Activated T-cell treated with anti-CD3 and anti-CD28 coated beads, Interleukin-2, amount 50 U/mL, for 24 hours (primary cell): ENCODE measurements at regions not wholly inside any gene's neighbourhood (a gene's known extent, or its start where the extent isn't known, plus 50 kb on each side); places are given as distances from the start of the nearest gene placed in this dataset.

Experiments used
- DNase-seq: peaks from one replicate; pipeline ENCODE4 v3.0.0-alpha.2; 2020
- H3K27ac Mint-ChIP-seq: 2 replicates; pipeline ENCODE4 v1.8.0; 2020; ENCODE audit warnings: mild to moderate bottlenecking, mixed read lengths
- H3K27me3 Mint-ChIP-seq: 2 replicates; pipeline ENCODE4 v1.8.0; 2020; ENCODE audit warnings: mixed read lengths
- H3K36me3 Mint-ChIP-seq: 2 replicates; pipeline ENCODE4 v1.8.0; 2020; ENCODE audit warnings: low read depth, mixed read lengths
- H3K4me1 Mint-ChIP-seq: 2 replicates; pipeline ENCODE4 v1.8.0; 2020; ENCODE audit warnings: low read depth, mixed read lengths
- H3K4me3 Mint-ChIP-seq: 2 replicates; pipeline ENCODE4 v1.8.0; 2020; ENCODE audit warnings: mild to moderate bottlenecking, moderate library complexity, mixed read lengths
- H3K9me3 Mint-ChIP-seq: 2 replicates; pipeline ENCODE4 v1.8.0; 2020; ENCODE audit warnings: mixed read lengths

GRCh38 chr1:110777228-110777627 is 95.7 kb upstream of the CD53 start:
- DNase-seq = no peak
- no peak overlapping the region for H3K27ac Mint-ChIP-seq
- no peak overlapping the region for H3K4me3 Mint-ChIP-seq
- H3K36me3 Mint-ChIP-seq = no peaks in the 10 kb centered on the region
- peaks cover 6% of the 10 kb centered on the region for H3K4me1 Mint-ChIP-seq
- H3K27me3 Mint-ChIP-seq = no peaks in the 10 kb centered on the region
- H3K9me3 Mint-ChIP-seq = no peaks in the 10 kb centered on the region

GRCh38 chr1:110774398-110774797 is 98.5 kb upstream of the CD53 start:
- Mint-ChIP-seq H3K36me3 (no peaks in the 10 kb centered on the region), H3K27me3 (peaks cover 1% of the 10 kb centered on the region), H3K4me3 (no peak overlapping the region), H3K27ac (no peak overlapping the region), H3K9me3 (no peaks in the 10 kb centered on the region), H3K4me1 (no peaks in the 10 kb centered on the region)
- DNase-seq = no peak

DNA sequence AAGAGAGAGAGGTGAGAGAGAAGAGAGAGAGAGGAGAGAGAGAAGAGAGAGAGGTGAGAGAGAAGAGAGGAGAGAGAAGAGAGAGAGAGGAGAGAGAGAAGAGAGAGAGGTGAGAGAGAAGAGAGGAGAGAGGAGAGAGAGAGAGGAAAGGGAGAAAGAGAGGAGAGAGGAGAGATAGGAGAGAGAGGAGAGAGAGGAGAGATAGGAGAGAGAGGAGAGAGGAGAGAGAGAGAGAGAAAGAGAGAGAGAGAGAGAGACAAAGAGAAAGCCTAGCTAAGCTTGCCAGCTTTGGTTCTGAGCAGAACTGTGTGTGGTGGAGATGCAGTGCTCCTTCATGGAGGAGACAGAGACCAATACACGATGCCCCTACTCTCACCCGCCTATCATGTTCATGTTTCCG is 99.1 kb upstream of the KCNA3 start:
- DNase-seq = no peak
- peaks cover 5% of the 10 kb centered on the region for H3K27me3 Mint-ChIP-seq
- H3K27ac Mint-ChIP-seq = no peak overlapping the region
- H3K4me1 Mint-ChIP-seq = no peaks in the 10 kb centered on the region
- no peaks in the 10 kb centered on the region for H3K36me3 Mint-ChIP-seq
- H3K4me3 Mint-ChIP-seq = no peak overlapping the region
- no peaks in the 10 kb centered on the region for H3K9me3 Mint-ChIP-seq

DNA sequence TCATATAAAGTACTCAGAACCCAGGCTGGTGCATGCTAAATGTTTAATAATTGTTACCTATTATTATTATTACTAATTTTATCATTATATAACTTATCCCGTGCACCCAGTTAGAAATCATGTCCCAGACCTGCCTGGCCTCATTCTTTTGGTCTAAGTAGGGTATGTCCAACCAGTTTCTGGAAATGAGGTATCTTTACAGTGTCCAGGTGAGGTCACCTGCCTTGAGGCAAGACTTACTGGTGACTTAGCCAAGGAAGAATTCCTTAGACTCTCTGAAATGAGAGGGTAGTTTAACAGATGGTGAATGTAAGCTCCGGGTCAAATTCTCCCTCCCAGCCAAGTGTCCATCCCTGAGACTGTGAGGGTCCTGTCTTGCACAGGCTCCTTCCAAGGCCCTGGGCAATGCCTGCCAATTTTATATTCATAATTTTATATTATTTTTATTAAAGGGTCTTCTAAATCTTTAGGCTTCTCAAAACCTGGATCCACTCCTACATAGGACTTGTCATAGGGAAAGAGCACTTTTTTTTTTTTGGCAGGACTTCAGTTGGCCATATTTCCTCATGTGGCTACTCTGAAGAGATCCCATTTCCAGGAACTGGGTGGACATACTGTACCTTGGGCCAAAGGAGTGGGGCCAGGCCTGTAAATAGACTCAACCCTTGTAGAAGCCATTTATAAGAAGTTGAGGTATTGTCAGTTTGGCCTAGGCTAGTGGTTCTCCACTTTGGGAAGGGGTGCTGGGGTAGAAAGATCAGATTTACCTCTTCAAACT is 96.7 kb upstream of the KCNA3 start:
- H3K36me3 Mint-ChIP-seq = no peaks in the 10 kb centered on the region

GRCh38 chr1:110770832-110771231 is 96.1 kb upstream of the KCNA3 start:
- Mint-ChIP-seq H3K9me3 (no peaks in the 10 kb centered on the region), H3K27ac (no peak overlapping the region), H3K4me1 (peaks cover 1% of the 10 kb centered on the region), H3K27me3 (peaks cover 8% of the 10 kb centered on the region), H3K4me3 (no peak overlapping the region), H3K36me3 (no peaks in the 10 kb centered on the region)
- DNase-seq = no peak

More for the DNA sequence above, 96.7 kb upstream of the KCNA3 start:
- H3K27me3 Mint-ChIP-seq = peaks cover 8% of the 10 kb centered on the region
- no peak for DNase-seq
- no peaks in the 10 kb centered on the region for H3K4me1 Mint-ChIP-seq
- H3K27ac Mint-ChIP-seq = no peak overlapping the region
- no peaks in the 10 kb centered on the region for H3K9me3 Mint-ChIP-seq
- H3K4me3 Mint-ChIP-seq = no peak overlapping the region

DNA sequence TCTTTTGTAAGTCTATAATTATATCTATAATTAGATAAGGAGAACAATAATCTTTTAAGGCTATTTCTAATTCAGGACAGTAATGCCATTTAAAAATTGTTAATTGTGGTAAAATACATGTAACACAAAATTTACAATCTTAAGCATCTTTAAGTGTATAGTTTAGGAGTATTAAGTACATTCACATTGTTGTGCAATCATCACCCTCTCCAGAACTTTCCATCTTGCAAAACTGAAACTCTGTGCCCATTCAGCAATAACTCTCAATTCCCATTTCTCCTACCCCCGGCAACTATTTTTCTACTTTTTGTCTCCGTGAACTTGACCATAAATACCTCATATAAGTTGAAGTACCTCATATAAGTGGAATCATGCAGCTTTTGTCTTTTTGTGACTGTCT is 93.9 kb upstream of the KCNA3 start:
- Mint-ChIP-seq H3K27ac (no peak overlapping the region), H3K4me1 (peaks cover 2% of the 10 kb centered on the region), H3K36me3 (no peaks in the 10 kb centered on the region), H3K4me3 (no peak overlapping the region), H3K27me3 (peaks cover 8% of the 10 kb centered on the region), H3K9me3 (no peaks in the 10 kb centered on the region)
- no peak for DNase-seq

- no peak overlapping the region for H3K4me3 Mint-ChIP-seq
These were observed 91.6 kb upstream of the KCNA3 start for GRCh38 chr1:110766336-110766647.

GRCh38 chr1:110765640-110766335 is 91.0 kb upstream of the KCNA3 start:
- no peaks in the 10 kb centered on the region for H3K9me3 Mint-ChIP-seq
- peaks cover 8% of the 10 kb centered on the region for H3K27me3 Mint-ChIP-seq
- peaks cover 2% of the 10 kb centered on the region for H3K4me1 Mint-ChIP-seq
- H3K36me3 Mint-ChIP-seq = no peaks in the 10 kb centered on the region
- no peak for DNase-seq
- H3K4me3 Mint-ChIP-seq = no peak overlapping the region
- no peak overlapping the region for H3K27ac Mint-ChIP-seq

More at GRCh38 chr1:110766336-110766647, 91.6 kb upstream of the KCNA3 start:
- peaks cover 8% of the 10 kb centered on the region for H3K27me3 Mint-ChIP-seq
- peaks cover 2% of the 10 kb centered on the region for H3K4me1 Mint-ChIP-seq
- DNase-seq = no peak
- H3K36me3 Mint-ChIP-seq = no peaks in the 10 kb centered on the region
- no peaks in the 10 kb centered on the region for H3K9me3 Mint-ChIP-seq
- H3K27ac Mint-ChIP-seq = no peak overlapping the region

GRCh38 chr1:110763149-110763548 is 88.4 kb upstream of the KCNA3 start:
- H3K4me3 Mint-ChIP-seq = no peak overlapping the region
- no peaks in the 10 kb centered on the region for H3K9me3 Mint-ChIP-seq
- H3K27me3 Mint-ChIP-seq = peaks cover 10% of the 10 kb centered on the region
- DNase-seq = no peak
- H3K27ac Mint-ChIP-seq = no peak overlapping the region
- H3K4me1 Mint-ChIP-seq = peaks cover 2% of the 10 kb centered on the region
- H3K36me3 Mint-ChIP-seq = no peaks in the 10 kb centered on the region

DNA sequence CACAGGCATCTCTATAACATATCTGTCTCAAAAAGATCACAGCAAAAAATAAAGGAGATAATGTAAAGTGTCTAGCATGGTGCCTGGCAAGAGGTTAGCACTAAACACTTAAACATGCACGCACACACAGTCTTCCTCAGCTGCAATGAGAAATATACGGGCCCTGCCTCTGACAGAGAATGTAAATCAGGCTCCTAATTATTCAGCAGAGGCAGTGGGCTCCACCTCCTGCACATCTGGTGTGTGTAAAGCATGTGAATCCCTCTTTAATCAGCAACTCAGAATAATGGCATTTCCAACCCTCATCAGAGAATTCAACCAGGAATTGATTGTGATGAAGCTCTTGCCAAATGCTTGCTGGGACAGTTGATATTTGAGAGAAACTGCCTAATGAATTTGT is 85.6 kb upstream of the KCNA3 start:
- peaks cover 23% of the 10 kb centered on the region for H3K27me3 Mint-ChIP-seq
- H3K9me3 Mint-ChIP-seq = no peaks in the 10 kb centered on the region
- H3K4me3 Mint-ChIP-seq = no peak overlapping the region
- H3K27ac Mint-ChIP-seq = no peak overlapping the region
- no peaks in the 10 kb centered on the region for H3K36me3 Mint-ChIP-seq
- H3K4me1 Mint-ChIP-seq = no peaks in the 10 kb centered on the region
- no peak for DNase-seq

GRCh38 chr1:110756506-110756905 is 81.8 kb upstream of the KCNA3 start:
- peaks cover 5% of the 10 kb centered on the region for H3K4me1 Mint-ChIP-seq
- peaks cover 23% of the 10 kb centered on the region for H3K27me3 Mint-ChIP-seq
- H3K4me3 Mint-ChIP-seq = no peak overlapping the region
- no peaks in the 10 kb centered on the region for H3K36me3 Mint-ChIP-seq
- no peaks in the 10 kb centered on the region for H3K9me3 Mint-ChIP-seq
- H3K27ac Mint-ChIP-seq = no peak overlapping the region
- DNase-seq = no peak

GRCh38 chr1:110752941-110753725 is 78.4 kb upstream of the KCNA3 start:
- no peak overlapping the region for H3K27ac Mint-ChIP-seq
- H3K4me1 Mint-ChIP-seq = peaks cover 5% of the 10 kb centered on the region
- H3K4me3 Mint-ChIP-seq = no peak overlapping the region
- no peaks in the 10 kb centered on the region for H3K9me3 Mint-ChIP-seq
- DNase-seq = no peak
- no peaks in the 10 kb centered on the region for H3K36me3 Mint-ChIP-seq
- H3K27me3 Mint-ChIP-seq = peaks cover 19% of the 10 kb centered on the region

GRCh38 chr1:110750562-110750961 is 75.8 kb upstream of the KCNA3 start:
- H3K4me3 Mint-ChIP-seq = no peak overlapping the region
- no peaks in the 10 kb centered on the region for H3K9me3 Mint-ChIP-seq
- H3K36me3 Mint-ChIP-seq = no peaks in the 10 kb centered on the region
- H3K27me3 Mint-ChIP-seq = peaks cover 9% of the 10 kb centered on the region
- no peak overlapping the region for H3K27ac Mint-ChIP-seq
- H3K4me1 Mint-ChIP-seq = peaks cover 5% of the 10 kb centered on the region
- DNase-seq = no peak

DNA sequence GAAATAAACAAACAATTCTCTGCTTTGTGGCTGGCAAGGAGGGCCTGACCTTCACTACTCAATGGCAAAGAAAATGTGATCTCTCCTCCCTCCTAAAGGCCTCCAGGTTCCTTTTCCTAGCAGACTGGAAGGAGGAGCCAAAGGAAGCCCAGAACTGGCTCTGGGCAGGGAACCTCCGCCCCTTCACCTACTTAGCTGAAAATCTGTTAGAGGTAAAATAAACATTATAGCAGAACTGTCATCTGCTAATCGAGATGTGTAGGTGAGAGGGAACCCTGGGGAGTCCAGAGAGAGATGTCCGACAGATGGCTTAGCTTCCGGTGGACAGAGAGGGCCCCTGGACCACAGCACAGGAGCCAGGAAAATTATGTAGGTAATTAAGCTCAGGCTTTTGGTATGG is 75.2 kb upstream of the KCNA3 start:
- Mint-ChIP-seq H3K9me3 (no peaks in the 10 kb centered on the region), H3K4me1 (peaks cover 5% of the 10 kb centered on the region), H3K27ac (no peak overlapping the region), H3K27me3 (peaks cover 12% of the 10 kb centered on the region), H3K4me3 (no peak overlapping the region), H3K36me3 (no peaks in the 10 kb centered on the region)
- DNase-seq = no peak
